ENCODE measurements at regions not wholly inside any gene's neighbourhood (a gene's known extent, or its start where the extent isn't known, plus 50 kb on each side); places are given as distances from the start of the nearest gene placed in this dataset.

DNA sequence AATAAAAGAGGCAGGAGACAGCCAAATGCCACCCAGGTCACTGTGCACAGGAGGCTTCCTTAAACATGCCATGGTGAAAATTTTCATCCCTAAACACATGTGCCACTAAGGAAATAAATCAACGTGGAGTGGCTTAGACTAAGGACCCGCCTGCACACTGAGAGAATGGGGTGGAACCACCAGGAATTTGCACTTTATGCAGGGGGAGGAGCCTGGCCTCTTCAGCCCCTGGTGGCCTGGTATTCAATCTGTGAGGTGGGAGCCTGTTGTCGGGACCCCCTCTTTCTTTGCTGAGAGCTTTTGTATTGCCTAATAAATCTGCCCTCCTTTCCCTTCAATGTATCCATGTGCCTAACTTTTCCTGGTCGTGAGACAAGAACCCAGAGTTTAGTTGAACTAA lies 204.6 kb upstream of the NRP1 start:
- H3K4me1 ChIP-seq (replicated peaks in 1 of 2) = no peaks in the 10 kb centered on the region
- intact Hi-C loops (cut with DNase I) = no loop called here
- no peak for TF ChIP-seq POLR2A (IDR thresholded peaks at IDR 0.05)
- TF ChIP-seq, protein P1, sequence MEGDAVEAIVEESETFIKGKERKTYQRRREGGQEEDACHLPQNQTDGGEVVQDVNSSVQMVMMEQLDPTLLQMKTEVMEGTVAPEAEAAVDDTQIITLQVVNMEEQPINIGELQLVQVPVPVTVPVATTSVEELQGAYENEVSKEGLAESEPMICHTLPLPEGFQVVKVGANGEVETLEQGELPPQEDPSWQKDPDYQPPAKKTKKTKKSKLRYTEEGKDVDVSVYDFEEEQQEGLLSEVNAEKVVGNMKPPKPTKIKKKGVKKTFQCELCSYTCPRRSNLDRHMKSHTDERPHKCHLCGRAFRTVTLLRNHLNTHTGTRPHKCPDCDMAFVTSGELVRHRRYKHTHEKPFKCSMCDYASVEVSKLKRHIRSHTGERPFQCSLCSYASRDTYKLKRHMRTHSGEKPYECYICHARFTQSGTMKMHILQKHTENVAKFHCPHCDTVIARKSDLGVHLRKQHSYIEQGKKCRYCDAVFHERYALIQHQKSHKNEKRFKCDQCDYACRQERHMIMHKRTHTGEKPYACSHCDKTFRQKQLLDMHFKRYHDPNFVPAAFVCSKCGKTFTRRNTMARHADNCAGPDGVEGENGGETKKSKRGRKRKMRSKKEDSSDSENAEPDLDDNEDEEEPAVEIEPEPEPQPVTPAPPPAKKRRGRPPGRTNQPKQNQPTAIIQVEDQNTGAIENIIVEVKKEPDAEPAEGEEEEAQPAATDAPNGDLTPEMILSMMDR (IDR thresholded peaks at IDR 0.05) = no peak
- H3K27me3 ChIP-seq = no peaks in the 10 kb centered on the region
- no peak overlapping the region for H3K4me3 ChIP-seq
- WGBS, 4 donors = 61 to 87% (median 74%) methylated on average over 4 of the region's 4 CpGs
- no peaks in the 10 kb centered on the region for H3K36me3 ChIP-seq (replicated peaks in 1 of 2)
- no peak for DNase-seq
- H3K27ac ChIP-seq = no peak overlapping the region
- peaks cover 0 to 8% (median 0%) of the 10 kb centered on the region in 3 donors for H3K9me3 ChIP-seq (replicated peaks in 1 of 3)

DNA sequence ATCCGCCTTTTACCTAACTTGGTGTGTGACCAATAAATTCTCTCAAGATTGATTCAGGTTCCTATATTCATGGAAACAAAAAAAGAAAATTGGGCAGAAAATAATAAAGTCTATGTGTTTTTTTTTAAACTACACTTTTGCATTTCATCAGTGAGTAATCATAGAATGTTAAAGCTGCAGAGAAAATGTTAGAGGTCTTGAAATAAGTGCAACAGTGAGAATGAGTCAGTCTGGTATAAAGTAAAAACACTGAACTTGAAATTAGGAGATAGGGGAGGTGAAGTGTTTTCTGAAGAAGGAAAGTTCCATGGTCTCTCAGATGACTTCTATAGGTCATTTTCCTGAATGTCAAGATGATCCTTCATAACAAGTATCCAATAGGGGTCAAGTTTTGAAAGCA lies 202.6 kb upstream of the NRP1 start:
- Histone ChIP-seq H3K36me3 (replicated peaks in 1 of 2) (no peaks in the 10 kb centered on the region), H3K27ac (no peak overlapping the region), H3K27me3 (no peaks in the 10 kb centered on the region), H3K4me3 (no peak overlapping the region), H3K9me3 (replicated peaks in 1 of 3) (no peaks in the 10 kb centered on the region), H3K4me1 (replicated peaks in 1 of 2) (no peaks in the 10 kb centered on the region)
- TF ChIP-seq, protein P1 (IDR thresholded peaks at IDR 0.05) = no peak
- TF ChIP-seq POLR2A (IDR thresholded peaks at IDR 0.05) = no peak
- DNase-seq = no peak
- WGBS, 4 donors = 92 to 97% (median 96%) methylated on average over 1 of the region's 1 CpG
- intact Hi-C loops (cut with DNase I) = no loop called here

DNA sequence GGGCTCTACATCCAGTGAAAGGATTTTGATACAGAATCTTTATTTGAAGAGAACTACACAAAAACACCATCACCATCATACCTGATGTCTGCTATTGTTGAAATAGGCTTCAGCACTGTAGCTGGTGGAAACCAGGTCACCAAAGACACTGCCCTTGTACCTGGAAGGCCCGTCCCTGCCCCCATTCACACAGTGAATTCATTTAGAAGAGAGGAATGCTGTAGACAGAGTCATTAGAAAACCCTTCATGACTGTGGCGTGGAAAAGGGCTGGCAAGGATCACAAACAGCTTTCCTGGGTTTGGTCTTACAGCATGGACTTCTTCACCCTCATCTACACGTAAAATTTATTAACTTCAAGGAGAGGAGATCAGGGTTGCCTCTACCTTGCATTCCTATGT lies 202.0 kb upstream of the NRP1 start:
- Histone ChIP-seq H3K27ac (no peak overlapping the region), H3K36me3 (replicated peaks in 1 of 2) (no peaks in the 10 kb centered on the region), H3K4me1 (replicated peaks in 1 of 2) (no peaks in the 10 kb centered on the region), H3K27me3 (no peaks in the 10 kb centered on the region), H3K4me3 (no peak overlapping the region), H3K9me3 (replicated peaks in 1 of 3) (no peaks in the 10 kb centered on the region)
- no peak for DNase-seq
- no peak for TF ChIP-seq POLR2A (IDR thresholded peaks at IDR 0.05)
- TF ChIP-seq, protein P1 (IDR thresholded peaks at IDR 0.05) = no peak
- WGBS, 4 donors = 74 to 88% (median 85%) methylated on average over 3 of the region's 3 CpGs
- intact Hi-C loops (cut with DNase I) = no loop called here

DNA sequence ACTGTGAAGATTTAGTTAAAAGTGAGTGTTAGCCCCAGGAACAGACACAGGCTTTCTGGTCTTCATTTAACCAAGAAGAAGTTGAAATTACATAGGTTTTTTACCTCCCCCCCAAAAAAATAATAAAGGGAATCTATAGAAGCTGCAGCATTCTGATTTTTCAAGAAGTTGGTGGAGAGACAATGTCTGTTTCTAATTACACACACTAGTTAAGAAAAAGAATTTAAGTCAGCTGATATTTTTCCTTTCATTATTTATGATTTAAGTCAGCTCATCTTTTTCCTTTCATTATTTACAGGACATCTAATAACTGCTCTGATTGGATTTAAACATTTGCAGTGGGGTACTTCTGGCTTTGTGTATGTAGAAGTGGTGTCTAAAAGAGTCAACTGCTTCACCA lies 201.4 kb upstream of the NRP1 start:
- intact Hi-C loops (cut with DNase I) = no loop called here
- no peaks in the 10 kb centered on the region for H3K36me3 ChIP-seq (replicated peaks in 1 of 2)

More for the DNA sequence above, 201.4 kb upstream of the NRP1 start:
- H3K27ac ChIP-seq = no peak overlapping the region
- TF ChIP-seq POLR2A (IDR thresholded peaks at IDR 0.05) = no peak
- TF ChIP-seq, protein P1 (IDR thresholded peaks at IDR 0.05) = no peak
- H3K9me3 ChIP-seq (replicated peaks in 1 of 3) = no peaks in the 10 kb centered on the region
- H3K4me3 ChIP-seq = no peak overlapping the region
- no peaks in the 10 kb centered on the region for H3K4me1 ChIP-seq (replicated peaks in 1 of 2)
- DNase-seq = no peak
- no peaks in the 10 kb centered on the region for H3K27me3 ChIP-seq

All from adrenal gland (tissue), 9 donors.